GM12892 (cell line): ENCODE measurements at regions not wholly inside any gene's neighbourhood (a gene's known extent, or its start where the extent isn't known, plus 50 kb on each side); places are given as distances from the start of the nearest gene placed in this dataset.

Experiments used
- POLR2A ChIP-seq: IDR thresholded peaks from 2 replicates; pipeline ENCODE4 v1.6.1; 2011; ENCODE audit warnings: low read depth, low read length, control low read depth
- POLR2AphosphoS5 ChIP-seq: IDR thresholded peaks from 2 replicates; pipeline ENCODE4 v1.6.1; 2011; ENCODE audit warnings: low read depth, low read length, control low read depth

DNA sequence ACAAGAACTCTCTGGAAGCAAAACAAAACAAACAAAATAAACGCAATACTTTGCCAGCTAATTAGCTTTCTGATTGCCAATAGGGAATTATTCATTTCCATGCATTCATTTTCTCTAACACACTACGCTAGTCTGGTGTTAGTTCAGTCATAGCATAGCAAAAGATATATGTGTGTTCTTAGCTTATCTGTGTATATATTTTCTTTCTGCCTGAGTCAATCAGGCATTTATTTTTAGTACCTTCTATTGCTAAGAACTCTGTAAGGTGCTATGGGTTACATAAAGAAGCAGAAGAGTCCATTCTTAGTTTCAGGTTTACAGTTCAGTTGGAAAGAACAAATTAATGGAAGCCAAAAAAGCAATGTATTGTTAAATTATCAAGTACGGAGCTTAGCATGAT lies 490.9 kb downstream of the KLF5 start:
- TF ChIP-seq POLR2AphosphoS5 (no peak), POLR2A (no peak)
